Gastroesophageal sphincter (tissue), 4 donors: ENCODE measurements at regions not wholly inside any gene's neighbourhood (a gene's known extent, or its start where the extent isn't known, plus 50 kb on each side); places are given as distances from the start of the nearest gene placed in this dataset.

Source experiments
- ATAC-seq: fragments of 150-250 bp; one replicate; pipeline ENCODE4 v1.9.1; 2016; ENCODE audit warnings: mild to moderate bottlenecking, moderate library complexity
- H3K27ac ChIP-seq, 4 donors: fragments of 200-600 bp; sonication (generic) in 3 of 4; 1 replicate in 3 of 4; 2 replicates in 1 of 4; pipeline ENCODE4 v1.5.1; 2016 to 2019
- H3K27me3 ChIP-seq: fragments of 200-600 bp; sonication (generic); one replicate; pipeline ENCODE4 v1.5.1; 2019
- H3K36me3 ChIP-seq, 2 donors: fragments of 200-600 bp; sonication (generic); one replicate each; pipeline ENCODE4 v1.5.1; 2019; ENCODE audit warnings: control low read depth in 1 of 2
- H3K4me1 ChIP-seq, 3 donors: fragments of 200-600 bp; sonication (generic); 1 replicate in 2 of 3; 2 replicates in 1 of 3; pipeline ENCODE4 v1.5.1; 2016 to 2019; ENCODE audit warnings: control low read depth in 2 of 3
- H3K4me3 ChIP-seq, 2 donors: fragments of 200-600 bp; sonication (generic); one replicate each; pipeline ENCODE4 v1.5.1; 2019; ENCODE audit warnings: mild to moderate bottlenecking in 1 of 2, moderate library complexity in 1 of 2
- H3K9me3 ChIP-seq, 3 donors: fragments of 200-600 bp; sonication (generic); one replicate each; pipeline ENCODE4 v1.5.1; 2017 to 2019; ENCODE audit warnings: control low read depth in 2 of 3
- CTCF ChIP-seq, 4 experiments: fragments of 200-600 bp in 2 of 4; fragments of 450-650 bp in 2 of 4; sonication (generic) in 1 of 4; IDR thresholded peaks; one replicate each; pipeline ENCODE4 v1.5.1; 2017 to 2019; ENCODE audit warnings: antibody characterized with exemption in 4 of 4, mild to moderate bottlenecking in 2 of 4, moderate library complexity in 2 of 4
- EP300 ChIP-seq: sonication (generic); formaldehyde crosslinking; IDR thresholded peaks from one replicate; pipeline ENCODE4 v1.6.1; 2017; ENCODE audit warnings: antibody characterized with exemption, mild to moderate bottlenecking
- POLR2A ChIP-seq, 2 donors: fragments of 450-650 bp; IDR thresholded peaks; one replicate each; pipeline ENCODE4 v1.6.1; 2017; ENCODE audit warnings: antibody characterized with exemption in 2 of 2, mild to moderate bottlenecking in 2 of 2, moderate library complexity in 1 of 2
- POLR2AphosphoS5 ChIP-seq: sonication (generic); formaldehyde crosslinking; IDR thresholded peaks from one replicate; pipeline ENCODE4 v1.6.1; 2017; ENCODE audit warnings: antibody characterized with exemption
- WGBS, 2 donors: methylation state at CpG; one replicate each; pipeline ENCODE4 v1.1.5; 2018; ENCODE audit warnings: low coverage in 1 of 2; 5-methylcytosine and 5-hydroxymethylcytosine counted together

- H3K9me3 ChIP-seq, result peaks cover 0 to 10% (median 0%) of the 10 kb centered on the region in 3 donors
- no peaks in the 10 kb centered on the region for H3K36me3 ChIP-seq
- H3K4me3 ChIP-seq, result no peak overlapping the region
- H3K27me3 ChIP-seq, result peaks cover 49% of the 10 kb centered on the region
- 80 to 92% methylated on average over 1 to 5 of the region's 17 CpGs for WGBS, 2 donors
- H3K27ac ChIP-seq, result no peak overlapping the region
- ATAC-seq, result no peak
- TF ChIP-seq POLR2AphosphoS5, result no peak
- no peaks in the 10 kb centered on the region for H3K4me1 ChIP-seq
These were observed 346.3 kb downstream of the CTTN start for GRCh38 chr11:70744396-70745185.

- Histone ChIP-seq H3K9me3 (peaks cover 0 to 18% (median 3%) of the 10 kb centered on the region in 3 donors), H3K27me3 (peaks cover 49% of the 10 kb centered on the region), H3K27ac (no peak overlapping the region), H3K4me1 (no peaks in the 10 kb centered on the region), H3K4me3 (no peak overlapping the region), H3K36me3 (no peaks in the 10 kb centered on the region)
- no CpG with 5 or more reads among the region's 11 CpGs for WGBS, 2 donors
- no peak for ATAC-seq
- no peak for TF ChIP-seq EP300
- TF ChIP-seq POLR2A (IDR thresholded peaks at IDR 0.05), result no peak
- TF ChIP-seq CTCF (IDR thresholded peaks at IDR 0.05), result no peak
- no peak for TF ChIP-seq POLR2AphosphoS5
These were observed 347.1 kb downstream of the CTTN start for GRCh38 chr11:70745451-70745850.

- ATAC-seq, result no peak
- Histone ChIP-seq H3K4me1 (no peaks in the 10 kb centered on the region), H3K27me3 (peaks cover 49% of the 10 kb centered on the region), H3K9me3 (peaks cover 0 to 23% (median 3%) of the 10 kb centered on the region in 3 donors), H3K4me3 (no peak overlapping the region), H3K27ac (no peak overlapping the region), H3K36me3 (no peaks in the 10 kb centered on the region)
- TF ChIP-seq CTCF (IDR thresholded peaks at IDR 0.05) (no peak), POLR2AphosphoS5 (no peak), POLR2A (IDR thresholded peaks at IDR 0.05) (no peak), EP300 (no peak)
- WGBS, 2 donors, result 100% methylated on average over 1 of the region's 8 CpGs; no CpG with 5 or more reads in 1 of the 2 donors
These were observed 347.6 kb downstream of the CTTN start for GRCh38 chr11:70745941-70746340.

- H3K27ac ChIP-seq, result no peak overlapping the region
- TF ChIP-seq EP300 (no peak), POLR2A (IDR thresholded peaks at IDR 0.05) (no peak), POLR2AphosphoS5 (no peak), CTCF (IDR thresholded peaks at IDR 0.05) (no peak)
- H3K9me3 ChIP-seq, result peaks cover 0 to 25% (median 3%) of the 10 kb centered on the region in 3 donors
- H3K4me3 ChIP-seq, result no peak overlapping the region
- no peaks in the 10 kb centered on the region for H3K4me1 ChIP-seq
- ATAC-seq, result no peak
- no peaks in the 10 kb centered on the region for H3K36me3 ChIP-seq
- peaks cover 49% of the 10 kb centered on the region for H3K27me3 ChIP-seq
- 60% methylated on average over 1 of the region's 11 CpGs; no CpG with 5 or more reads in 1 of the 2 donors for WGBS, 2 donors
These were observed 348.0 kb downstream of the CTTN start for GRCh38 chr11:70746351-70746750.

GRCh38 chr11:70747285-70747684 is 349.0 kb downstream of the CTTN start:
- TF ChIP-seq POLR2A (IDR thresholded peaks at IDR 0.05) (no peak), CTCF (IDR thresholded peaks at IDR 0.05) (no peak), POLR2AphosphoS5 (no peak)
- no peaks in the 10 kb centered on the region for H3K36me3 ChIP-seq
- H3K27ac ChIP-seq, result no peak overlapping the region
- no peak overlapping the region for H3K4me3 ChIP-seq
- H3K27me3 ChIP-seq, result peaks cover 48% of the 10 kb centered on the region
- H3K9me3 ChIP-seq, result peaks cover 0 to 25% (median 3%) of the 10 kb centered on the region in 3 donors
- WGBS, 2 donors, result no CpG with 5 or more reads among the region's 4 CpGs
- no peak for ATAC-seq
- no peaks in the 10 kb centered on the region for H3K4me1 ChIP-seq
